GM13977 (cell line): ENCODE measurements at regions not wholly inside any gene's neighbourhood (a gene's known extent, or its start where the extent isn't known, plus 50 kb on each side); places are given as distances from the start of the nearest gene placed in this dataset.
"Not testable (repeated sequence)": the region's sequence is repeated elsewhere in the genome, so short reads cannot be mapped to it uniquely, and the experiment has no call there.

Source experiments
- DNase-seq: peaks from one replicate; pipeline ENCODE4 v3.0.0; 2012; ENCODE audit warnings: low spot score
- CTCF ChIP-seq: IDR thresholded peaks from 2 replicates; pipeline ENCODE4 v1.5.1; 2012; ENCODE audit warnings: mild to moderate bottlenecking, control low read depth; ENCODE audit not compliant: insufficient read depth; ENCODE audit errors: extremely low read depth, missing control alignments
- in situ Hi-C: fragments of 300-500 bp; cut with MboI; formaldehyde crosslinking; loops from one replicate; pipeline ENCODE4 v1.12.0; 2022; ENCODE audit warnings: low sequenced_read_pairs, low pct_unique_long_range_greater_than_20kb, mixed read lengths, inconsistent platforms; ENCODE audit not compliant: unreplicated experiment

GRCh38 chr7:113349339-113349738, 231.0 kb upstream of the SMIM30 start:
- in situ Hi-C loops = no loop called here
- DNase-seq = no peak
- TF ChIP-seq CTCF = no peak

GRCh38 chr7:113339661-113340060, 221.3 kb upstream of the SMIM30 start:
- in situ Hi-C loops = no loop called here
- TF ChIP-seq CTCF = no peak
- DNase-seq = no peak

GRCh38 chr7:113338071-113338696, 219.8 kb upstream of the SMIM30 start:
- TF ChIP-seq CTCF = no peak
- in situ Hi-C loops = no loop called here
- DNase-seq = no peak

- DNase-seq, in situ Hi-C loops: not testable (repeated sequence)
Observed at GRCh38 chr7:113336838-113337237, 218.5 kb upstream of the SMIM30 start.

GRCh38 chr7:113331155-113331898, 213.0 kb upstream of the SMIM30 start:
- no peak for DNase-seq
- TF ChIP-seq CTCF = no peak
- in situ Hi-C loops = no loop called here

GRCh38 chr7:113321201-113321600, 202.8 kb upstream of the SMIM30 start:
- no peak for TF ChIP-seq CTCF
- in situ Hi-C loops = no loop called here

GRCh38 chr7:113320419-113320818, 202.1 kb upstream of the SMIM30 start:
- no peak for TF ChIP-seq CTCF
- no peak for DNase-seq
- in situ Hi-C loops = no loop called here

More at GRCh38 chr7:113321201-113321600, 202.8 kb upstream of the SMIM30 start:
- no peak for DNase-seq
